HCT116 (cell line): ENCODE measurements at regions not wholly inside any gene's neighbourhood (a gene's known extent, or its start where the extent isn't known, plus 50 kb on each side); places are given as distances from the start of the nearest gene placed in this dataset.

Experiments used
- CEBPB ChIP-seq: IDR thresholded peaks from 2 replicates; pipeline ENCODE4 v1.6.1; 2012; ENCODE audit warnings: low read depth
- EZH2 ChIP-seq: fragments of 200-600 bp; sonication (generic); IDR thresholded peaks from 2 replicates; pipeline ENCODE4 v1.6.1; 2017; ENCODE audit warnings: antibody characterized with exemption, mixed run types
- EZH2phosphoT487 ChIP-seq: fragments of 200-600 bp; IDR thresholded peaks from 2 replicates; pipeline ENCODE4 v1.6.1; 2018; ENCODE audit warnings: antibody characterized with exemption, borderline replicate concordance
- MAX ChIP-seq: IDR thresholded peaks from 2 replicates; pipeline ENCODE4 v1.6.1; 2012
- POLR2A ChIP-seq: IDR thresholded peaks from 2 replicates; pipeline ENCODE4 v1.7.0; 2011; ENCODE audit warnings: borderline replicate concordance; ENCODE audit not compliant: insufficient read depth, insufficient read length; ENCODE audit errors: extremely low read depth
- POLR2AphosphoS5 ChIP-seq: IDR thresholded peaks from 2 replicates; pipeline ENCODE4 v1.6.1; 2011; ENCODE audit warnings: mild to moderate bottlenecking, low read depth, low read length, moderate library complexity
- RAD21 ChIP-seq: IDR thresholded peaks from 2 replicates; pipeline ENCODE4 v1.6.1; 2012; ENCODE audit warnings: low read depth, mild to moderate bottlenecking
- REST ChIP-seq: IDR thresholded peaks from 2 replicates; pipeline ENCODE4 v1.6.1; 2012; ENCODE audit warnings: low read depth
- SRF ChIP-seq: IDR thresholded peaks from 2 replicates; pipeline ENCODE4 v1.6.1; 2012; ENCODE audit warnings: low read depth
- YY1 ChIP-seq: IDR thresholded peaks from 2 replicates; pipeline ENCODE4 v1.6.1; 2011; ENCODE audit warnings: low read length, low read depth, moderate library complexity, mild to moderate bottlenecking; ENCODE audit not compliant: insufficient replicate concordance; ENCODE audit errors: extremely low read depth
- ZFX ChIP-seq: fragments of 450-650 bp; IDR thresholded peaks from 2 replicates; pipeline ENCODE4 v1.6.1; 2017
- TF ChIP-seq, protein P1 (sequence below), 3 experiments: fragments of 200-600 bp in 1 of 3; sonication (generic) in 1 of 3; IDR thresholded peaks in 2 of 3; conservative IDR thresholded peaks in 1 of 3; 2 replicates each; pipeline ENCODE4 v1.5.1; 2012 to 2017; ENCODE audit warnings: low read depth in 2 of 3, low read length in 2 of 3, antibody characterized with exemption in 1 of 3, borderline replicate concordance in 1 of 3, control low read depth in 1 of 3, mild to moderate bottlenecking in 1 of 3, mixed read lengths in 1 of 3, mixed run types in 1 of 3, moderate library complexity in 1 of 3; ENCODE audit not compliant: insufficient read depth in 1 of 3
- TF ChIP-seq, protein P2 (sequence below): IDR thresholded peaks from 2 replicates; pipeline ENCODE4 v1.6.1; 2011; ENCODE audit warnings: mild to moderate bottlenecking, low read length, moderate library complexity; ENCODE audit not compliant: insufficient replicate concordance; ENCODE audit errors: extremely low read depth

- TF ChIP-seq, protein P1, sequence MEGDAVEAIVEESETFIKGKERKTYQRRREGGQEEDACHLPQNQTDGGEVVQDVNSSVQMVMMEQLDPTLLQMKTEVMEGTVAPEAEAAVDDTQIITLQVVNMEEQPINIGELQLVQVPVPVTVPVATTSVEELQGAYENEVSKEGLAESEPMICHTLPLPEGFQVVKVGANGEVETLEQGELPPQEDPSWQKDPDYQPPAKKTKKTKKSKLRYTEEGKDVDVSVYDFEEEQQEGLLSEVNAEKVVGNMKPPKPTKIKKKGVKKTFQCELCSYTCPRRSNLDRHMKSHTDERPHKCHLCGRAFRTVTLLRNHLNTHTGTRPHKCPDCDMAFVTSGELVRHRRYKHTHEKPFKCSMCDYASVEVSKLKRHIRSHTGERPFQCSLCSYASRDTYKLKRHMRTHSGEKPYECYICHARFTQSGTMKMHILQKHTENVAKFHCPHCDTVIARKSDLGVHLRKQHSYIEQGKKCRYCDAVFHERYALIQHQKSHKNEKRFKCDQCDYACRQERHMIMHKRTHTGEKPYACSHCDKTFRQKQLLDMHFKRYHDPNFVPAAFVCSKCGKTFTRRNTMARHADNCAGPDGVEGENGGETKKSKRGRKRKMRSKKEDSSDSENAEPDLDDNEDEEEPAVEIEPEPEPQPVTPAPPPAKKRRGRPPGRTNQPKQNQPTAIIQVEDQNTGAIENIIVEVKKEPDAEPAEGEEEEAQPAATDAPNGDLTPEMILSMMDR (IDR thresholded peaks at IDR 0.05 in 2 of 3, conservative IDR thresholded peaks at IDR 0.05 in 1 of 3; ENCODE audit: borderline replicate concordance in 1 of 3, insufficient read depth in 1 of 3, low read depth in 2 of 3, low read length in 2 of 3) = no peak
- TF ChIP-seq POLR2AphosphoS5 (no peak), RAD21 (no peak), POLR2A (no peak), REST (no peak), YY1 (no peak), MAX (no peak), EZH2 (no peak), EZH2phosphoT487 (no peak), SRF (no peak), CEBPB (no peak), ZFX (no peak)
- TF ChIP-seq, protein P2, sequence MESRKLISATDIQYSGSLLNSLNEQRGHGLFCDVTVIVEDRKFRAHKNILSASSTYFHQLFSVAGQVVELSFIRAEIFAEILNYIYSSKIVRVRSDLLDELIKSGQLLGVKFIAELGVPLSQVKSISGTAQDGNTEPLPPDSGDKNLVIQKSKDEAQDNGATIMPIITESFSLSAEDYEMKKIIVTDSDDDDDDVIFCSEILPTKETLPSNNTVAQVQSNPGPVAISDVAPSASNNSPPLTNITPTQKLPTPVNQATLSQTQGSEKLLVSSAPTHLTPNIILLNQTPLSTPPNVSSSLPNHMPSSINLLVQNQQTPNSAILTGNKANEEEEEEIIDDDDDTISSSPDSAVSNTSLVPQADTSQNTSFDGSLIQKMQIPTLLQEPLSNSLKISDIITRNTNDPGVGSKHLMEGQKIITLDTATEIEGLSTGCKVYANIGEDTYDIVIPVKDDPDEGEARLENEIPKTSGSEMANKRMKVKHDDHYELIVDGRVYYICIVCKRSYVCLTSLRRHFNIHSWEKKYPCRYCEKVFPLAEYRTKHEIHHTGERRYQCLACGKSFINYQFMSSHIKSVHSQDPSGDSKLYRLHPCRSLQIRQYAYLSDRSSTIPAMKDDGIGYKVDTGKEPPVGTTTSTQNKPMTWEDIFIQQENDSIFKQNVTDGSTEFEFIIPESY = no peak
These were observed 72.4 kb upstream of the BBX start for GRCh38 chr3:107450254-107450893.
